IPS-NIHi11 (cell line): ENCODE measurements at regions not wholly inside any gene's neighbourhood (a gene's known extent, or its start where the extent isn't known, plus 50 kb on each side); places are given as distances from the start of the nearest gene placed in this dataset.
A peak's percentile ranks its signal among the peaks of the same experiment; 100 is the strongest.
"Not testable (repeated sequence)": the region's sequence is repeated elsewhere in the genome, so short reads cannot be mapped to it uniquely, and the experiment has no call there.

Experiments used
- DNase-seq: peaks from one replicate; pipeline ENCODE4 v3.0.0; 2012; ENCODE audit warnings: mixed read lengths, low spot score

DNA sequence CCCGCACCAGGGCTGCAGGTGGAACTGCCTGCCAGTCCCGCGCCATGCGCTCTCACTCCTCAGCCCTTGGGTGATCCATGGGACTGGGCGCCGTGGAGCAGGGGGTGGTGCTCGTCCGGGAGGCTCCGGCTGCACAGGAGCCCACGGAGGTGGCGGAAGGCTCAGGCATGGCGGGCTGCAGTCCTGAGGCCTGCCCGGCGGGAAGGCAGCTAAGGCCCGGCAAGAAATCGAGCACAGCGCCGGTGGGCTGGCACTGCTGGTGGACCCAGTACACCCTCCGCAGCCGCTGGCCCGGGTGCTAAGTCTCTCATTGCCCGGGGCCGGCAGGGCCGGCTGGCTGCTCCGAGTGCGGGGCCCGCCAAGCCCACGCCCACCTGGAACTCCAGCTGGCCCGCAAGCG, 976.0 kb downstream of the ADGRL2 start:
- not testable (repeated sequence) for DNase-seq

GRCh38 chr1:82775406-82776000, 974.8 kb downstream of the ADGRL2 start:
- DNase-seq: peak; percentile 64

DNA sequence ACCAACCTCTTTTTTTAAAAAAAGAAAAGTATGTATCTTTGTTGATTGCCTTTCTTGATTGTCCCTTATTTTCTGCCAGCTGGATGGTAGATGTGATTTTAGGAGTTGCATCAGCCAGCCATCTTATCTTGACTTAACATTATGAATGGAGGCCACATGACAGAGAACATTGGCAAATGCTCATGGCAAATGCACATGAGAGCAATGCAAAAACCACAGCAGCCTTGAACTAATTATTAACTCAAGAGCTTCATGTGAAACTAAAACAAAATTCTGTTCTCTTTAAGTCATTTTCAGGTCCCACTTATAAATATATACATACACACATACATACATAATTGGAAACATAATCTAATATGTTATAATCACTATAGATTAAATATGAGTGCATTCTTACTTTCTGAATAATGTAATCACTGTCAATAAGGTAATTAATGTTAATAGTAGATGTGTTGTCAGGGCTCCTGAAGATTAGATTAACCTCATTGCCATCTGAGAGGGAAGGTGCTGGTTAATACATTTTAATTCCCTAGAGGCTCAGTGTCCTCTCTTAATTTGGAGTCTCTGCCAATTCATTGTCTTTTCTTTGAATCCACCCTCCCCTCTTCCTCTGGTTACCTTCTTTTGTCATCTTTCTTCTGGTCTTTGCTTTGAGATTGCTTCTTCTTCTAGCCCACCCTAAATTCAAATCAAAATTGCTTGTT, 962.2 kb downstream of the ADGRL2 start:
- no peak for DNase-seq

GRCh38 chr1:82759035-82759434, 958.3 kb downstream of the ADGRL2 start:
- DNase-seq: peak; percentile 26

GRCh38 chr1:82755671-82756070, 954.9 kb downstream of the ADGRL2 start:
- DNase-seq: no peak

DNA sequence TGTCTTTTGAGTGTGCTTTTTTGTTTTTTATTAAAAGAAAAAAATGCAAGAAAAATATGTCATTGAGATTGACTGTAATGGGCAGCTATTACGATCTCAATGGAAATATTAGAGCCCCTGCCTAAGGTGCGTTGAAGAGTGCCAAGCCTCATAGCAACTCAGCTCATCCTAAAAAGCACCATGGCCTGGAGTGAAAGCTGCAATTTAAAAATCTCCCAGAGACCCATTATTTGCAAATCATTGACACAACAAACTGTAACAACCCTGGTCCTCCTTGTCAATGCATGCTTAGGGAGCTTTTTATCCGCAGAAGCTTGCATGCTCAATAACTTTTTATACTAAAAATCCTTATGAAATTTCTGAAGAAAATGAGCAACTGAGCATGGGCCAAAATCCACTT, 954.5 kb downstream of the ADGRL2 start:
- DNase-seq: no peak

- DNase-seq: no peak
These were observed 951.3 kb downstream of the ADGRL2 start for GRCh38 chr1:82752046-82752445.

DNA sequence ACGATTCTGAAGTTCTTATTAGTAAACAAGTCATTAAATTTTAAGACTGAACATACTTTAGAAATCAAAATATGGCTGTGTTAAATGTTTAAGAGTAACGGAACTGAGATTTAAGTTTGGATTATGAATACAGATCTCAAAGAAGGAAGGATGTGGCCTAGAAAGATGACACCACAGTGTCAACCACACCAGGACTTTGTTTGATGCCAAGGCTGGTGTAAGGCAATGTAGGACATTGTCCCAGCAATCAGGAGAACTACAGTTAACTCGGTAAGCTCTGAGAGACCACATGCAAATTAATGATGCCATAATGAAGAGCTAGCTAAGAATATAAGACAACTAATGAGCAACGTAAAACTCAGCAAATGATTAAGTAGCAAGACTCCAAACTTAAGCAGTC, 932.9 kb downstream of the ADGRL2 start:
- no peak for DNase-seq

DNA sequence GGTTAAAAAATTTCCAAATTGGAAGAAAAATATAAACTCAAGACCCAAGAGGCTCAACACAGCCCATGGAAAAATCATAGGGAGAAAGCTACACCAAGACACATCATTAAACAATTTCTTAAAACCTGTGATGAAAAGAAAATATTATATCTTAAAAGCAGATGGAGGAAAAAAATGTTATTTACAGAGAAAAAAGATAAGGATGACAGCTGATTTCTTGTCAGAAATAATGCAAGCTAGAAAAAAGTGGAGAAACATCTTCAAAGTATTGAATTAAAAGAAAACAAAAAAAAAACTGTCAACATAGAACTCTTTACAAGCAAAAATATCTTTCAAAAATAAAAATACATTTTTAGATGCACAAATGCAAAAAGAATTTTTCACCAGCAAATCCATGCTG, 930.5 kb downstream of the ADGRL2 start:
- no peak for DNase-seq

GRCh38 chr1:82728206-82728605, 927.5 kb downstream of the ADGRL2 start:
- DNase-seq: no peak

GRCh38 chr1:82724246-82724645, 923.5 kb downstream of the ADGRL2 start:
- DNase-seq: no peak

DNA sequence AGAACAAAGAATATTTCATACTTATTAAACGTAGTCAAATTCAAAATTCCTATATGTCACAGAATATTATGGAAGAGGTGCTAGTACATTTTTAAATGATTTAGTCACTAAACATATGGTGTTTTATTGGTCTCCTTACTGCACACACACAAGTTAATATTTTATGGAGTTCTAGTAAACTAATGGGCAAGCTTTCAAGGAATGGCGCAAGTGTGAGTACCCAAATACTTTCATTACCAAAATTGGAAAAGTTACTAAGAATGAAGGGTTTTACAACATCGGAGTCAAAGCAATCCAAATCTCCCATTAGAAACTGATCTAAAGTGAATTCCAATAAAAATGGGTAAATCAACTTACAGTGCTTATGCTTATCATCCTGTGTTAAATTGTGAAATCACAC, 921.9 kb downstream of the ADGRL2 start:
- no peak for DNase-seq

GRCh38 chr1:82721702-82722101, 921.0 kb downstream of the ADGRL2 start:
- no peak for DNase-seq

GRCh38 chr1:82718719-82719419, 918.1 kb downstream of the ADGRL2 start:
- DNase-seq: no peak

GRCh38 chr1:82710091-82710490, 909.4 kb downstream of the ADGRL2 start:
- no peak for DNase-seq

DNA sequence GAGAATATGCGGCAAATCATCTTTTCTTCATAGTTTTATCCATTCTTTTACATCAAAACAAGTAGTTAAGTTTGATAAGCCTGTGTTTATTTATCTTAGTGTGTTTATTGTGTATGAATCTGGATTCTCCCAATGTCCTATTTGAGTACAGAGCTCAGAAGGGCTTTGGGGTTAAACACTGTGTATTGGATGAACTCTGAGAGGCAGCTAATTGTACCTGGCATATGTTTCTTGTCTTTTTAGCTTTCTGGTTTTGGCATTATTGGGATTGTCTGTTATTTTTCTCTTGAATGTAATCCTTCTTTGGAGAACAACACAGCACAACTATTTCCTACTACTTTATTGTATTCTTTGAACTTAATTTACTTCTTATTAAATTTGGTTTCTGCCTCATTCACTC, 906.9 kb downstream of the ADGRL2 start:
- no peak for DNase-seq

DNA sequence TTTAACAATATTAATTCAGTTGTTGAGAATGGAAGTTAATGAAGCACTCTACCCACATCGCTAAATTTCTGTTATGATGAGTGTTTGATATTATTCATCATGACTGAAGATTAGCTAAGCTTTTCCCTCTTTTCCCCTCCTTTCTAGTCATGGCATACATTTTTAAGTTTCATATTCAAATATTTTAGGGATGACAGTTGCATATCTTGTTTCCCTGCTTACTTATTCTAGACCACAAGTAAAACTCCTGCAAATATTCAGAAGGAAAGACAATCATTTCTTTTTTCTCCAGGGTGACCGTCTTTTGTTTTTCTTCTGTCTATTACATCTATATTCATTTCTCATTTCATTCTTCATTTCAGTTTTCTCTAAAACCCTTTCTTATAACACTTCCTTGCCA, 906.0 kb downstream of the ADGRL2 start:
- DNase-seq: no peak

- DNase-seq: no peak
These were observed 904.2 kb downstream of the ADGRL2 start for GRCh38 chr1:82704966-82705365.

GRCh38 chr1:82704393-82704792, 903.7 kb downstream of the ADGRL2 start:
- DNase-seq: no peak

DNA sequence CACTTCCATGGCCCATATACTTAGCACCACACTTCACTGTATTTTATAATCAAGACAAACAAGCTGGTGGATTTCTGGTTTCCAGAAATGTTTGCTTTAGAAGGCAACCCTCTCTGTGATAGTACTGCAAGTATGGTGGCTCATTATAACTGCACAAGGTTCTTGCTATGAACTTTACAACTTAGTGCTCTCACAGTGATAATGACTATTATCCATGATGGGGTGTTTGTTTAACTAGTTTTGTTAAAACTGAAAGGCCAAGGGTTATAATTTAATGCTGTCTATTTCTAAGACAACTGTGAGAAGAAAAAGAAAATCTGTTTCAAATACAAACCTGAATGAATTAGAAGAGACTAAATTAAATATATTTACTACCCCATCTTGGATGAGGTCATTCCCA, 903.2 kb downstream of the ADGRL2 start:
- DNase-seq: no peak

GRCh38 chr1:82700476-82700875, 899.7 kb downstream of the ADGRL2 start:
- DNase-seq: no peak

DNA sequence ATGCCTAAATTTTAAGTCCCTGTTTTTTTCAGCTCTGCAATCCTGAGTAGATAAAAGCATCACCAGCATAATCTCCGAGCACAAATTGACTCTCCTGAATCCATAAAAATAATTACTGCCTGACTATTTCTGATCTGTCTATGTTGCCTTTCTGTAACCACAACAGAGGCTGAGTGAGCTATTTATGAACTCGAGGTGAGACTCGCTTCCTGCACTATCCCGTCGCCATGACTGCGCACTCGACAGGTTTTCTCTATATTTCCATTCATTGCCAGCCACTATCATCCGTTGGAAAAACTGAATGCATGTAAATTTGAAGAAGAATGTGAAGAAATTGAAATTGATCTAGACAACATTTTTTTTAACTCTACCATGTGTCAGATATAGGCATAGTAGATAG, 897.2 kb downstream of the ADGRL2 start:
- no peak for DNase-seq

GRCh38 chr1:82695443-82695842, 894.7 kb downstream of the ADGRL2 start:
- DNase-seq: no peak

- no peak for DNase-seq
These were observed 889.7 kb downstream of the ADGRL2 start for GRCh38 chr1:82690411-82690810.
